Inflammatory macrophage treated with lipopolysaccharide for 4 hours (primary cell): ENCODE measurements at regions not wholly inside any gene's neighbourhood (a gene's known extent, or its start where the extent isn't known, plus 50 kb on each side); places are given as distances from the start of the nearest gene placed in this dataset.
A peak's percentile ranks its signal among the peaks of the same experiment; 100 is the strongest.

ENCODE experiments used
- DNase-seq: peaks from one replicate; pipeline ENCODE4 v3.0.0-alpha.2; 2020

GRCh38 chr6:66687611-66688140 is 980.6 kb upstream of the EYS start:
- no peak for DNase-seq

- DNase-seq = no peak
These were observed 968.9 kb upstream of the EYS start for GRCh38 chr6:66675906-66676305.

- no peak for DNase-seq
These were observed 957.1 kb upstream of the EYS start for GRCh38 chr6:66664112-66664511.

- no peak for DNase-seq
These were observed 955.9 kb upstream of the EYS start for GRCh38 chr6:66662721-66663507.

- no peak for DNase-seq
These were observed 955.2 kb upstream of the EYS start for GRCh38 chr6:66662196-66662595.

- no peak for DNase-seq
These were observed 948.4 kb upstream of the EYS start for GRCh38 chr6:66655420-66655819.

GRCh38 chr6:66638518-66638917 is 931.5 kb upstream of the EYS start:
- no peak for DNase-seq

GRCh38 chr6:66638099-66638498 is 931.1 kb upstream of the EYS start:
- DNase-seq = no peak

- peak; percentile 11 for DNase-seq
These were observed 921.9 kb upstream of the EYS start for GRCh38 chr6:66628917-66629316.

GRCh38 chr6:66623050-66623449 is 916.0 kb upstream of the EYS start:
- DNase-seq = no peak

- no peak for DNase-seq
These were observed 898.9 kb upstream of the EYS start for GRCh38 chr6:66605971-66606370.

GRCh38 chr6:66605011-66605410 is 898.0 kb upstream of the EYS start:
- DNase-seq = no peak

- no peak for DNase-seq
These were observed 892.5 kb upstream of the EYS start for GRCh38 chr6:66599541-66599940.

GRCh38 chr6:66578362-66578761 is 871.3 kb upstream of the EYS start:
- DNase-seq = no peak

- DNase-seq = no peak
These were observed 861.2 kb upstream of the EYS start for GRCh38 chr6:66568271-66568670.

GRCh38 chr6:66561479-66561878 is 854.5 kb upstream of the EYS start:
- no peak for DNase-seq

GRCh38 chr6:66558189-66558588 is 851.2 kb upstream of the EYS start:
- peak; percentile 2 for DNase-seq

GRCh38 chr6:66556936-66557335 is 849.9 kb upstream of the EYS start:
- no peak for DNase-seq

- no peak for DNase-seq
These were observed 848.1 kb upstream of the EYS start for GRCh38 chr6:66555082-66555481.

GRCh38 chr6:66553441-66553840 is 846.4 kb upstream of the EYS start:
- no peak for DNase-seq

GRCh38 chr6:66538551-66539135 is 831.6 kb upstream of the EYS start:
- DNase-seq = no peak

- no peak for DNase-seq
These were observed 826.9 kb upstream of the EYS start for GRCh38 chr6:66533921-66534404.

- no peak for DNase-seq
These were observed 819.0 kb upstream of the EYS start for GRCh38 chr6:66526061-66526460.

GRCh38 chr6:66522864-66523263 is 815.8 kb upstream of the EYS start:
- no peak for DNase-seq
